HEK293 (cell line): ENCODE measurements at regions not wholly inside any gene's neighbourhood (a gene's known extent, or its start where the extent isn't known, plus 50 kb on each side); places are given as distances from the start of the nearest gene placed in this dataset.

Experiments
- CTCF ChIA-PET: fragments of 350-600 bp; formaldehyde crosslinking; extraction: SDS; loops from one replicate; lab custom pipeline; 2021; ENCODE audit warnings: antibody characterized with exemption; lab: Yijun Ruan, JAX
- POLR2A ChIA-PET: fragments of 300-600 bp; formaldehyde crosslinking; extraction: SDS; loops from one replicate; lab custom pipeline; 2020; ENCODE audit warnings: antibody characterized with exemption, inconsistent platforms; lab: Yijun Ruan, JAX
- H3K27ac ChIP-seq: fragments of 200-500 bp; sonication (Bioruptor generic); 2 replicates; pipeline ENCODE4 v1.5.1; 2014; ENCODE audit warnings: low read depth, low read length, control low read depth, inconsistent platforms; ENCODE audit errors: extremely low read depth
- H3K36me3 ChIP-seq, 2 experiments: fragments of 200-500 bp in 1 of 2; sonication (Bioruptor generic) in 1 of 2; 1 replicate in 1 of 2; 2 replicates in 1 of 2; pipeline ENCODE4 v1.5.1; 2014 to 2017; ENCODE audit warnings: inconsistent platforms in 2 of 2, low read length in 2 of 2; ENCODE audit not compliant: control insufficient read depth in 2 of 2, insufficient read depth in 1 of 2
- H3K4me1 ChIP-seq: fragments of 200-500 bp; sonication (Bioruptor generic); 2 replicates; pipeline ENCODE4 v1.5.1; 2014; ENCODE audit warnings: mild to moderate bottlenecking, low read length, inconsistent platforms; ENCODE audit not compliant: control insufficient read depth, insufficient read depth
- H3K4me3 ChIP-seq: 2 replicates; pipeline ENCODE4 v1.5.1; 2011; ENCODE audit warnings: low read depth, mild to moderate bottlenecking, control low read depth, low read length, moderate library complexity
- H3K9me3 ChIP-seq: fragments of 200-500 bp; sonication (Bioruptor generic); 2 replicates; pipeline ENCODE4 v1.5.1; 2014; ENCODE audit warnings: low read depth, low read length, inconsistent platforms; ENCODE audit not compliant: control insufficient read depth, insufficient read depth
- EGR2 ChIP-seq: fragments of 450-650 bp; formaldehyde crosslinking; IDR thresholded peaks from 2 replicates; pipeline ENCODE4 v1.5.1; 2016; ENCODE audit warnings: low read depth, missing biosample characterization, missing genetic modification characterization
- KLF9 ChIP-seq: fragments of 450-650 bp; formaldehyde crosslinking; IDR thresholded peaks from 2 replicates; pipeline ENCODE4 v1.5.1; 2016; ENCODE audit warnings: missing biosample characterization, missing genetic modification characterization, low read depth
- ZBTB21 ChIP-seq: fragments of 450-650 bp; formaldehyde crosslinking; IDR thresholded peaks from 2 replicates; pipeline ENCODE4 v1.5.1; 2017; ENCODE audit warnings: missing biosample characterization, missing genetic modification characterization
- ZFP69B ChIP-seq: fragments of 450-650 bp; formaldehyde crosslinking; IDR thresholded peaks from 2 replicates; pipeline ENCODE4 v1.5.1; 2016; ENCODE audit warnings: missing biosample characterization, missing genetic modification characterization
- ZNF138 ChIP-seq: fragments of 450-650 bp; formaldehyde crosslinking; IDR thresholded peaks from 2 replicates; pipeline ENCODE4 v1.5.1; 2016; ENCODE audit warnings: missing biosample characterization, missing genetic modification characterization, borderline replicate concordance
- ZNF211 ChIP-seq: fragments of 450-650 bp; formaldehyde crosslinking; IDR thresholded peaks from 2 replicates; pipeline ENCODE4 v1.5.1; 2016; ENCODE audit warnings: low read depth, missing biosample characterization, missing genetic modification characterization
- ZNF214 ChIP-seq: fragments of 450-650 bp; formaldehyde crosslinking; IDR thresholded peaks from 2 replicates; pipeline ENCODE4 v1.5.1; 2017; ENCODE audit warnings: missing biosample characterization, mild to moderate bottlenecking, missing genetic modification characterization, borderline replicate concordance
- ZNF23 ChIP-seq: fragments of 450-650 bp; formaldehyde crosslinking; IDR thresholded peaks from 2 replicates; pipeline ENCODE4 v1.5.1; 2016; ENCODE audit warnings: missing biosample characterization, missing genetic modification characterization, borderline replicate concordance
- ZNF248 ChIP-seq: fragments of 450-650 bp; formaldehyde crosslinking; IDR thresholded peaks from 2 replicates; pipeline ENCODE4 v1.5.1; 2017; ENCODE audit warnings: missing biosample characterization, missing genetic modification characterization
- ZNF501 ChIP-seq: fragments of 450-650 bp; formaldehyde crosslinking; IDR thresholded peaks from 2 replicates; pipeline ENCODE4 v1.5.1; 2016; ENCODE audit warnings: missing biosample characterization, missing genetic modification characterization
- ZNF555 ChIP-seq: fragments of 450-650 bp; formaldehyde crosslinking; conservative IDR thresholded peaks from 2 replicates; pipeline ENCODE4 v1.5.1; 2017; ENCODE audit warnings: missing biosample characterization, mild to moderate bottlenecking, missing genetic modification characterization, inconsistent platforms
- ZNF600 ChIP-seq: fragments of 450-650 bp; formaldehyde crosslinking; IDR thresholded peaks from 2 replicates; pipeline ENCODE4 v1.5.1; 2016; ENCODE audit warnings: missing biosample characterization, missing genetic modification characterization
- ZNF626 ChIP-seq: fragments of 450-650 bp; sonication (Bioruptor Pico); formaldehyde crosslinking; IDR thresholded peaks from 2 replicates; pipeline ENCODE4 v1.5.1; 2018; ENCODE audit warnings: missing biosample characterization, missing genetic modification characterization, inconsistent platforms
- ZNF670 ChIP-seq: fragments of 450-650 bp; formaldehyde crosslinking; IDR thresholded peaks from 2 replicates; pipeline ENCODE4 v1.5.1; 2016; ENCODE audit warnings: missing biosample characterization, missing genetic modification characterization, low read depth
- ZNF791 ChIP-seq: fragments of 450-650 bp; formaldehyde crosslinking; IDR thresholded peaks from 2 replicates; pipeline ENCODE4 v1.5.1; 2016; ENCODE audit warnings: missing biosample characterization, missing genetic modification characterization
- ZNF843 ChIP-seq: fragments of 450-650 bp; formaldehyde crosslinking; IDR thresholded peaks from 2 replicates; pipeline ENCODE4 v1.5.1; 2016; ENCODE audit warnings: missing biosample characterization, missing genetic modification characterization
- ZSCAN23 ChIP-seq: fragments of 450-650 bp; formaldehyde crosslinking; IDR thresholded peaks from 2 replicates; pipeline ENCODE4 v1.5.1; 2016; ENCODE audit warnings: missing biosample characterization, missing genetic modification characterization
- ZSCAN30 ChIP-seq: fragments of 450-650 bp; IDR thresholded peaks from 2 replicates; pipeline ENCODE4 v1.5.1; 2018; ENCODE audit warnings: missing biosample characterization, mild to moderate bottlenecking, missing genetic modification characterization, moderate library complexity
- TF ChIP-seq, protein P1 (sequence below): fragments of 450-650 bp; formaldehyde crosslinking; IDR thresholded peaks from 2 replicates; pipeline ENCODE4 v1.5.1; 2016; ENCODE audit warnings: missing biosample characterization, missing genetic modification characterization
- TF ChIP-seq, protein P2 (sequence below): fragments of 450-650 bp; formaldehyde crosslinking; IDR thresholded peaks from 2 replicates; pipeline ENCODE4 v1.5.1; 2016; ENCODE audit warnings: missing biosample characterization, missing genetic modification characterization
- TF ChIP-seq, protein P3 (sequence below): fragments of 450-650 bp; formaldehyde crosslinking; IDR thresholded peaks from 2 replicates; pipeline ENCODE4 v1.5.1; 2016; ENCODE audit warnings: missing biosample characterization, missing genetic modification characterization
- TF ChIP-seq, protein P4 (sequence below): IDR thresholded peaks from 2 replicates; pipeline ENCODE4 v1.6.1; 2011; ENCODE audit warnings: mild to moderate bottlenecking, low read depth, low read length, borderline replicate concordance

DNA sequence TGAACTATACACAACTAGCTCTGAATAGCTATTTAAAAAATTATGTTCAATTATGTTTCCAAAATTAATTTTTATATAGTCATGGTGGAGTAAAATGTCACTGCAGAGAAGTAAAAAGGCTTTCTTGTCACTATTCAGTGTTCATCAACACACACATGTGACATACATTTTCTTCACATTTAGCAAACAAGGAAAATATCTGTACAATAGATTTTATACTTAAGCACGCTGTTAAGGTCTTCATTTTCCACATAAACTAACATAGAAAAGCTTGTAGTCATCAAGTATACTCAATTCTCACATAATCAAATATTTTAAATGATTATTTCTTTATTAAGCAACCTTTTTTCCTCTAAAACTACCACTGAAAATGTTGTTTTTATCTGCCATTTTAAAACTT lies 141.2 kb upstream of the DIO2 start:
- H3K27ac ChIP-seq = no peak overlapping the region
- no peaks in the 10 kb centered on the region for H3K36me3 ChIP-seq
- no peak overlapping the region for H3K4me3 ChIP-seq
- TF ChIP-seq ZFP69B = no peak
- TF ChIP-seq ZSCAN23 (tag by site-specific recombination) = no peak
- no peak for TF ChIP-seq ZSCAN30 (tag by site-specific recombination)
- no peak for TF ChIP-seq EGR2
- TF ChIP-seq ZNF626 (tag by site-specific recombination) = no peak
- TF ChIP-seq ZNF791 (tag by site-specific recombination) = no peak
- TF ChIP-seq, protein P1, sequence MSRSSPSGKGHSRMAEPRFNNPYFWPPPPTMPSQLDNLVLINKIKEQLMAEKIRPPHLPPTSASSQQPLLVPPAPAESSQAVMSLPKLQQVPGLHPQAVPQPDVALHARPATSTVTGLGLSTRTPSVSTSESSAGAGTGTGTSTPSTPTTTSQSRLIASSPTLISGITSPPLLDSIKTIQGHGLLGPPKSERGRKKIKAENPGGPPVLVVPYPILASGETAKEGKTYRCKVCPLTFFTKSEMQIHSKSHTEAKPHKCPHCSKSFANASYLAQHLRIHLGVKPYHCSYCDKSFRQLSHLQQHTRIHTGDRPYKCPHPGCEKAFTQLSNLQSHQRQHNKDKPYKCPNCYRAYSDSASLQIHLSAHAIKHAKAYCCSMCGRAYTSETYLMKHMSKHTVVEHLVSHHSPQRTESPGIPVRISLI = no peak
- no peak for TF ChIP-seq ZNF501
- TF ChIP-seq ZNF600 (tag by site-specific recombination) = no peak
- TF ChIP-seq KLF9 (tag by site-specific recombination) = no peak
- no peak for TF ChIP-seq ZNF670 (tag by site-specific recombination)
- TF ChIP-seq ZNF248 (tag by site-specific recombination) = no peak
- TF ChIP-seq, protein P2, sequence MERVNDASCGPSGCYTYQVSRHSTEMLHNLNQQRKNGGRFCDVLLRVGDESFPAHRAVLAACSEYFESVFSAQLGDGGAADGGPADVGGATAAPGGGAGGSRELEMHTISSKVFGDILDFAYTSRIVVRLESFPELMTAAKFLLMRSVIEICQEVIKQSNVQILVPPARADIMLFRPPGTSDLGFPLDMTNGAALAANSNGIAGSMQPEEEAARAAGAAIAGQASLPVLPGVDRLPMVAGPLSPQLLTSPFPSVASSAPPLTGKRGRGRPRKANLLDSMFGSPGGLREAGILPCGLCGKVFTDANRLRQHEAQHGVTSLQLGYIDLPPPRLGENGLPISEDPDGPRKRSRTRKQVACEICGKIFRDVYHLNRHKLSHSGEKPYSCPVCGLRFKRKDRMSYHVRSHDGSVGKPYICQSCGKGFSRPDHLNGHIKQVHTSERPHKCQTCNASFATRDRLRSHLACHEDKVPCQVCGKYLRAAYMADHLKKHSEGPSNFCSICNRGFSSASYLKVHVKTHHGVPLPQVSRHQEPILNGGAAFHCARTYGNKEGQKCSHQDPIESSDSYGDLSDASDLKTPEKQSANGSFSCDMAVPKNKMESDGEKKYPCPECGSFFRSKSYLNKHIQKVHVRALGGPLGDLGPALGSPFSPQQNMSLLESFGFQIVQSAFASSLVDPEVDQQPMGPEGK (tag by site-specific recombination) = no peak
- TF ChIP-seq ZNF23 = no peak
- no peak for TF ChIP-seq ZBTB21 (tag by site-specific recombination)
- TF ChIP-seq ZNF211 (tag by site-specific recombination) = no peak
- TF ChIP-seq ZNF555 (tag by site-specific recombination) = no peak
- no peak for TF ChIP-seq ZNF843 (tag by site-specific recombination)
- TF ChIP-seq, protein P3, sequence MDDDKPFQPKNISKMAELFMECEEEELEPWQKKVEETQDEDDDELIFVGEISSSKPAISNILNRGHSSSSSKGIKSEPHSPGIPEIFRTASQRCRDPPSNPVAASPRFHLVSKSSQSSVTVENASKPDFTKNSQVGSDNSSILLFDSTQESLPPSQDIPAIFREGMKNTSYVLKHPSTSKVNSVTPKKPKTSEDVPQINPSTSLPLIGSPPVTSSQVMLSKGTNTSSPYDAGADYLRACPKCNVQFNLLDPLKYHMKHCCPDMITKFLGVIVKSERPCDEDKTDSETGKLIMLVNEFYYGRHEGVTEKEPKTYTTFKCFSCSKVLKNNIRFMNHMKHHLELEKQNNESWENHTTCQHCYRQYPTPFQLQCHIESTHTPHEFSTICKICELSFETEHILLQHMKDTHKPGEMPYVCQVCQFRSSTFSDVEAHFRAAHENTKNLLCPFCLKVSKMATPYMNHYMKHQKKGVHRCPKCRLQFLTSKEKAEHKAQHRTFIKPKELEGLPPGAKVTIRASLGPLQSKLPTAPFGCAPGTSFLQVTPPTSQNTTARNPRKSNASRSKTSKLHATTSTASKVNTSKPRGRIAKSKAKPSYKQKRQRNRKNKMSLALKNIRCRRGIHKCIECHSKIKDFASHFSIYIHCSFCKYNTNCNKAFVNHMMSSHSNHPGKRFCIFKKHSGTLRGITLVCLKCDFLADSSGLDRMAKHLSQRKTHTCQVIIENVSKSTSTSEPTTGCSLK (tag by site-specific recombination) = no peak
- TF ChIP-seq ZNF214 = no peak
- ChIA-PET POLR2A (no interaction called here), CTCF (interaction anchor here (0.6 kb wide), 1 partner anchor 171 kb away, joined by 3 read pairs; no protein-coding TSS in a partner anchor)
- no peaks in the 10 kb centered on the region for H3K4me1 ChIP-seq
- H3K9me3 ChIP-seq = no peaks in the 10 kb centered on the region

GRCh38 chr14:80350707-80351106 lies 139.4 kb upstream of the DIO2 start:
- CTCF ChIA-PET = interaction anchor here (1.7 kb wide), 1 partner anchor 12 kb away, joined by 4 read pairs; no protein-coding TSS in a partner anchor
- no peak overlapping the region for H3K4me3 ChIP-seq
- H3K9me3 ChIP-seq = no peaks in the 10 kb centered on the region
- TF ChIP-seq, protein P1 = no peak
- TF ChIP-seq ZNF138 = no peak
- TF ChIP-seq, protein P4, sequence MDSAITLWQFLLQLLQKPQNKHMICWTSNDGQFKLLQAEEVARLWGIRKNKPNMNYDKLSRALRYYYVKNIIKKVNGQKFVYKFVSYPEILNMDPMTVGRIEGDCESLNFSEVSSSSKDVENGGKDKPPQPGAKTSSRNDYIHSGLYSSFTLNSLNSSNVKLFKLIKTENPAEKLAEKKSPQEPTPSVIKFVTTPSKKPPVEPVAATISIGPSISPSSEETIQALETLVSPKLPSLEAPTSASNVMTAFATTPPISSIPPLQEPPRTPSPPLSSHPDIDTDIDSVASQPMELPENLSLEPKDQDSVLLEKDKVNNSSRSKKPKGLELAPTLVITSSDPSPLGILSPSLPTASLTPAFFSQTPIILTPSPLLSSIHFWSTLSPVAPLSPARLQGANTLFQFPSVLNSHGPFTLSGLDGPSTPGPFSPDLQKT = no peak
- TF ChIP-seq, all 188 proteins: peak for 0
- H3K4me1 ChIP-seq = no peaks in the 10 kb centered on the region
- H3K36me3 ChIP-seq = no peaks in the 10 kb centered on the region
- POLR2A ChIA-PET = no interaction called here
- no peak overlapping the region for H3K27ac ChIP-seq
